ENCODE measurements at regions not wholly inside any gene's neighbourhood (a gene's known extent, or its start where the extent isn't known, plus 50 kb on each side); places are given as distances from the start of the nearest gene placed in this dataset.
"Not testable (repeated sequence)": the region's sequence is repeated elsewhere in the genome, so short reads cannot be mapped to it uniquely, and the experiment has no call there.

GRCh38 chr6:1162367-1163275 is 149.3 kb upstream of the FOXQ1 start:
- no peak for DNase-seq (ENCODE audit: low spot score)
- ChIA-PET POLR2A (ENCODE audit: low non-redundant PET) (no interaction called here), CTCF (interaction anchor here (0.6 to 1.0 kb wide), 2 partner anchors 235 to 818 kb away, joined by 3 read pairs; no protein-coding TSS in a partner anchor)
- H3K27ac ChIP-seq: no peak overlapping the region
- TF ChIP-seq, protein P1, sequence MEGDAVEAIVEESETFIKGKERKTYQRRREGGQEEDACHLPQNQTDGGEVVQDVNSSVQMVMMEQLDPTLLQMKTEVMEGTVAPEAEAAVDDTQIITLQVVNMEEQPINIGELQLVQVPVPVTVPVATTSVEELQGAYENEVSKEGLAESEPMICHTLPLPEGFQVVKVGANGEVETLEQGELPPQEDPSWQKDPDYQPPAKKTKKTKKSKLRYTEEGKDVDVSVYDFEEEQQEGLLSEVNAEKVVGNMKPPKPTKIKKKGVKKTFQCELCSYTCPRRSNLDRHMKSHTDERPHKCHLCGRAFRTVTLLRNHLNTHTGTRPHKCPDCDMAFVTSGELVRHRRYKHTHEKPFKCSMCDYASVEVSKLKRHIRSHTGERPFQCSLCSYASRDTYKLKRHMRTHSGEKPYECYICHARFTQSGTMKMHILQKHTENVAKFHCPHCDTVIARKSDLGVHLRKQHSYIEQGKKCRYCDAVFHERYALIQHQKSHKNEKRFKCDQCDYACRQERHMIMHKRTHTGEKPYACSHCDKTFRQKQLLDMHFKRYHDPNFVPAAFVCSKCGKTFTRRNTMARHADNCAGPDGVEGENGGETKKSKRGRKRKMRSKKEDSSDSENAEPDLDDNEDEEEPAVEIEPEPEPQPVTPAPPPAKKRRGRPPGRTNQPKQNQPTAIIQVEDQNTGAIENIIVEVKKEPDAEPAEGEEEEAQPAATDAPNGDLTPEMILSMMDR (conservative IDR thresholded peaks at IDR 0.05; ENCODE audit: low read depth): no peak

DNA sequence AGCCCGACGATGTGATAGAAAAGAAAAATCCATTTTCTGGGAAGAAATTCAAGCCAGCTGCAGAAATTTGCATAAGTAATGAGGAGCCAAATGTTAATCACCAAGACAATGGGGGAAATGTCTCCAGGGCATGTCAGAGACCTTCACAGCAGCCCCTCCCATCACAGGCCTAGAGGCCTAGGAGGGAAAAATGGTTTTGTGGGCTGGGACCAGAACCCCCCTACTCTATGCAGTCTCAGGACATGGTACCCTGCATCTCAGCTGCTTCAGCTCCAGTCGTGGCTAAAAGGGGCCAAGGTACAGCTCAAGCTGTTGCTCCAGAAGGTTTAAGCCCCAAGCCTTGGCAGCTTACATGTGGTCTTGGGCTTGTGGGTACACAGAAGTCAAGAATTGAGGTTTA is 155.5 kb upstream of the FOXQ1 start:
- H3K27ac ChIP-seq; POLR2A ChIA-PET (ENCODE audit: low non-redundant PET); CTCF ChIA-PET; DNase-seq (ENCODE audit: low spot score): not testable (repeated sequence)

- TF ChIP-seq, protein P1 (conservative IDR thresholded peaks at IDR 0.05; ENCODE audit: low read depth): no peak
- POLR2A ChIA-PET (ENCODE audit: low non-redundant PET): no interaction called here
- H3K27ac ChIP-seq: no peak overlapping the region
- CTCF ChIA-PET: no interaction called here
- no peak for DNase-seq (ENCODE audit: low spot score)
Measured at GRCh38 chr6:1153696-1154245, 158.1 kb upstream of the FOXQ1 start.

- CTCF ChIA-PET: no interaction called here
- TF ChIP-seq, protein P1 (conservative IDR thresholded peaks at IDR 0.05; ENCODE audit: low read depth): no peak
- no peak for DNase-seq (ENCODE audit: low spot score)
- no peak overlapping the region for H3K27ac ChIP-seq
- POLR2A ChIA-PET (ENCODE audit: low non-redundant PET): no interaction called here
Measured at GRCh38 chr6:1146500-1146899, 165.4 kb upstream of the FOXQ1 start.

DNA sequence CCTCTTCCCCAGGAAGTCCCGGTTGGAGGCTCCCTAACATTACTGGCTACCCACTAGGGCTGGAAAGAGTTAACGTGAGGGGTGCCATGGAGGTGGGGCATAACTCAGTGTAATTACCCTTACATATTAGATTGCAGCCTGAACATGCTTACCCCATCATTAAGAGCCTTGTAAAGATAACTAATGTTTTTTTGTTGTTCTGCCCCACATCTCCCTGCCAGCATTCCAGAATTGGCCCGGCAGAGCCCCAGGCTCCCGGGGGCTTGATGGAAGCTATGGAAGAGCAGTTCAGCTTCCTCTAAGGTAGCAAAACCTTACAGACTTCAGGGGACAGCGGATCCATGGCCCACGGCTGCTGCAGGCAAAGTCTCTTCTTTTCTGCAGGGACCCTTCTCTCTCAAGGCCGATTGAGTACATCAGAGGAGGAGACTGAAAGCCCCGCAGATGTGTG is 166.1 kb upstream of the FOXQ1 start:
- ChIA-PET CTCF (no interaction called here), POLR2A (ENCODE audit: low non-redundant PET) (no interaction called here)
- TF ChIP-seq, protein P1 (conservative IDR thresholded peaks at IDR 0.05; ENCODE audit: low read depth): no peak
- DNase-seq (ENCODE audit: low spot score): no peak
- no peak overlapping the region for H3K27ac ChIP-seq

DNA sequence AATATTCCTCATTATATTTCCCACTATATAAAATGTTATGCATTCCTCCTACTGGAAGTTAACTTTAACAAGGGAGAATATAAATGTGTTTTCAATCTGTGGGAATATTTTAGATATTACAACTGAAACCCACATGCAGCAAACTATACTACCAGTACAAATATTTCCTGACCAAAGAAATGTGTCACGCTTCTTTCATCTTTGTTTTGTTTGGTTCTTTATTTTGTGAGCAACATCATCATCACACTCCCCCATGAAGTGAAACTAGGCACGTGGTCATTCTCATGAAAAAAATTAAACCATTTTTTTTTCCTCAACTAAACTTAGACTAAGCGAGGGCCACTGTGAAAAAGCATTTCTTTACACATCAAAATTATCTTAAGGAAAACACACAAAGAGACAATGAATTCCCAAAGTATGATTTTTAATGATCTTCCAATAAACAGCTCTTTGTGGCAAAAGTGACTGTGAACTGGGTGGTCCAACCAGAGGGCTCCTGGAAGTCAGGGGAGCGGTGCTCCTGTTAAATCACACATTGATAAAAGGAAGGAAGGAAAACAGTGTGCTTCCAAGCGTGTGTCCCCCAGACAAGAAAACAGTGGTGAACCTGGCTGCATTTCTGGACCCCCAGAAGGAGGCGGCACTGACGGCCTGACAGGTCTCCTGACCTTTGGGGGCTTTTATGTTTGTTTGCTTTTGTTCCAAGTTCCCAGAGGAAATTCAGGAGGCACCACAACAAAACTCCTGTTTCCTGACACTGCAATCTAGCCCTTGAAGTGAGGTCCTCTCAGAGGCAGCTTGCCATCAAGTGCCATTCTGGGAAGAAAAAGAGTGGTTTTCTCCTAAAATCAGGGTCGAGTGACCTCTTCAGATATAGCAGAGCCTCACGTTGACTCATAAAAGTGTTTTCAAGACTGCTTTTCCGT is 166.8 kb upstream of the FOXQ1 start:
- ChIA-PET CTCF (no interaction called here), POLR2A (ENCODE audit: low non-redundant PET) (no interaction called here)
- no peak overlapping the region for H3K27ac ChIP-seq
- TF ChIP-seq, protein P1 (conservative IDR thresholded peaks at IDR 0.05; ENCODE audit: low read depth): no peak
- DNase-seq (ENCODE audit: low spot score): no peak

Measured in RWPE1 (cell line).